Stimulated activated CD4-positive, alpha-beta T cell treated with anti-CD3 and anti-CD28 coated beads, TNF-alpha, amount 100 ng/mL, for 24 hours (primary cell): ENCODE measurements at regions not wholly inside any gene's neighbourhood (a gene's known extent, or its start where the extent isn't known, plus 50 kb on each side); places are given as distances from the start of the nearest gene placed in this dataset.

Experiments used
- DNase-seq, 3 experiments: peaks; one replicate each; pipeline ENCODE4 v3.0.0-alpha.2; 2020; ENCODE audit warnings: low read depth in 3 of 3

DNA sequence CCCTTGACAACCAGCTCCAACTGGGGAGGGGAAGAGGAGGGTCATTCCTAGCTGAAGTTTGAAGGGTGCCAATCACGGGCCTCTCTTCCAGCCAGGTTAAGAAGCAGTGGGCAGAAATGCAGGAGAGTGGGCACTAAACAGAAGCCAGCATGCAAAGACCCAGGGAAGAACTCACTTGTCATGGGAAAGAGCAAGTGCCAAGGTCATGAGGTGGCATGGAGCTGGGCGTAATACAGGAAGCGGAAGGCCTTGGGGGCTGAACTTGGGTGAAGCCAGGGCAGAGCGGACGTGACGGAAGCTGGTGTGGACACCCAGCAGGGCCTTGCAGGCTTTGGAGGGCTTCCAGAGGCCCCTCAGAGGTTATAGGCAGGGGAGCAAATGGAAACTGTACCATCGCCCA lies 302.1 kb downstream of the MAF start:
- DNase-seq: no peak

DNA sequence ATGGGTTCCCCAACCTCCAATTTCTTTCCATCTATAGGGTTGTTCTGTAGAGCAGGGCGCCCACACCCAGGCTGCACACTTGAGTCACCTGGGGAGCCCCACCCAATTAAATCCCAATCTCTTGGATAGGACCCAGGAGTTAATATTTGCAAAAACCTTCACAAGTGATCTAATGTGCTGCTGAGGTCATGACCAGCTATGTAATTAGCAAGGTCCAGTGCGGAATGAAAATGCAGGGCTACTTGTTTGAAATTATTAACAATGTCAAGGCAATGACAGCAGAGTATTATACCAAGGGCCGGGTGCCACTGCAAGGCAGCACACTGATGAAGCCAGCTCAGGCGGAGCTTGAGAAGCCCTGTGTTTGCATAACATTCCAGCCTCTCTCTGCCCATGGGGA lies 302.7 kb downstream of the MAF start:
- no peak for DNase-seq

DNA sequence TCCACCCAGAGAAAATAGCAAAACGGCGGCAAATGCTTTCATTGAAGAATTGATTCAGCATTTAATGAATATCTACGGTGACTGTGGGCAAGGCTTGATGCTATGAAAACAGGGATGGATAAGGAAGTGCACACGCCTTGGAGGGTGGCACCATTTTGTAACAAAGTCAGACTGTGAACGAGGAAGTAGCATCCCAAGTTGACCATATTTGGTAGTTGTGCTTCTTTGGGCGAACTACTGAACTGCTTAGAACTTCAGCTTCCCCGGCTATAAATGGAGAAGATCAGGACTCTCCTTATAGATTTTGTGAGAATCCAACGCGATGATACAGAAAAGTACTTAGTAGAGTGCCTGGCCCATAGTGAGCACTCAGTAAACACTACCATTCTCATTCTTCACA lies 303.2 kb downstream of the MAF start:
- no peak for DNase-seq

- no peak for DNase-seq
Observed at GRCh38 chr16:79296491-79296890, 304.0 kb downstream of the MAF start.

DNA sequence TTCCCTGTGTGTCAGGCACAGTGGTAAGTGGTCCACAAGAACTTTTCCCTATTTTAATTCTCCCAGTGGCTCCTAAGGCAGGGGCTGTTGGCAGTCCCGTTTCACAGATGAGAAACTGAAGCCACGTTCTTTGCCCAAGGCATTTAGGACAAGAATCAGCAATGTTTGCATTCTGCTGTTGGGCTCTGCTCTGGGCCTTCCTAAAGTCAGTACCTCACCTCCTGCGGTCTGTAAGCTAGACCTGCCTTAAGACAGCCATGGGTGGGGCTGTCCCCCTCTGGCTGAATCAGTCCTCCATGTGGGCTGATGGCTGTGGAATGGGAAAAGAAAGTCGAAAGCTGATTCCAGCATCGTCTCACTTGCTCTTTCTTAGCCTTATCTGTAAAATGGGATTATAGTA lies 304.8 kb downstream of the MAF start:
- no peak for DNase-seq

DNA sequence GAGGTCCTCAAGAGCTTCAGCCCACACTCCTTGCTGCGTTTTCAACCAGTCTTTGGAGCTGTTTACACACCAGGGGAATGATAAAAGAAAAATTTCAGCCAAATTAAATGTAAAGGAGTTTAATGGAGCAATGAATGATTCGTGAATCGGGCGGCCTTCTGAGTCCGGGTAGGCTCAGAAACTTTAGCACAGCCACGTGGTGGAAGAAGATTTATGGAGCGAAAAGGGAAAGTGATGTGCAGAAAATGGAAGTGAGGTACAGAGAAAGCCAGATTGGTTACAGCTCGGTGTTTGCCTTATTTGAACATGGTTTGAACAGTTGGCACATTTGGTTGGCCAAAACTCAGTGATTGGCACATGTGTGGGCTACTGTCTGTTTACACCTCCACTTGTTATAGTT lies 305.4 kb downstream of the MAF start:
- DNase-seq: no peak

DNA sequence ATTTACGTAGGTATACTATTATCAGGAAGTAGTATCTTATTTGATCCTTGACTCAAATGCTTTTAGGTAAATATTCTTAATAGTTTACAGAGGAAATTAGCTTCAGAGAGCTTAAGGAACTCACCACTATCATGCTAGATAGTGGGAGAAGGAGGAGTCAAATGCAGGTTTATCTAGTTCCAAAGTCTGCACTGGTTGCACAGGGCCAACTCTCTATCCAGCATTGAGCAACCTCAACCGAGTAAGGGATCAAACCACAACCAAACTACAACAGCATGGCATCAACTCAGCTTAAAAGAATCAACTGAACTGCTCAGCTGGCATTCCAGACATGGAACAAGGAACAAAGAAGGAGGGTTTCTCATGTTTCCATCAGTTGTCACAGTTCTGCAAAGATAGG lies 306.0 kb downstream of the MAF start:
- DNase-seq: no peak

- no peak for DNase-seq
Observed at GRCh38 chr16:79293836-79294460, 306.6 kb downstream of the MAF start.

DNA sequence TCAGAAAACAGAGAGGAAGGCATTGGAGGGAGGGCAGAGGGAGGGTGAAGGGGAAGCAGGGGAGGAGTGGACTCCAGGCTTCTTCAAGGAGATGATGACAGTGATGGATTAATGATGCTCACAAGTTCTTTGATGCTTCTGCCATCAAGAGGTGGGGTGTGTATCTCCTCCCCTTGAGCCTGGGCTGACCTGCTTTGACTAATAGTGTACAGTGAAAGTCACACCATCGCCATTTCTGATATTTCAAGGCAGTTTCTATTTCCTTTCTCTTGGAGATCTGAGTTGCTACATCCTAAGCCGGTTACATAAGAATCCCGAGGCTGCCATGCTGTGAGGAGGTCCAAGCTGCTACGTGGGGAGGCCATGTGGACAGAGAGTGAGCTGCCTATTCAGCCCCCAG lies 312.5 kb downstream of the MAF start:
- no peak for DNase-seq

DNA sequence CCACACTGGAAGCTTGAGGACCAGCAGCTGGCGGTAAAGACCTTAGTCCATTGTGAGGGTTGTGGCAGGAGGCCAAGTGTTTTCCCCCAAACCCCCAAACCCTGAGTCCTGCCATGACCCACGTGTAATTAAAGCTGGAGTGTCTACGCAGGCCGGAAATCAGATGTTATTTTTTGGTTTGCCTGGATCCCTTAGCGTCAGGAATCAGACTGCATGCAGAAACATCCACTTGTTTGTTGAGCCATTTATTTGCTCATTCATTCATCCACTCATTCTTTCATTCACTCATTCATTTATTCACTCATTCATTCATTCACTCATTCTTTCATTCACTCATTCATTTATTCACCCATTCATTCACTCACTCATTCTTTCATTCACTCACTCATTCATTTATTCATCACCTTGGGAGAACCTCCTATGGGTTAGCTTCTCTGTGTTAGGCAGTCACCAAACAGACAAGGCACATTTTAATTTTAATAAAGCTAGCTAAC lies 313.1 kb downstream of the MAF start:
- DNase-seq: no peak

- DNase-seq: no peak
Observed at GRCh38 chr16:79286646-79287423, 313.7 kb downstream of the MAF start.

DNA sequence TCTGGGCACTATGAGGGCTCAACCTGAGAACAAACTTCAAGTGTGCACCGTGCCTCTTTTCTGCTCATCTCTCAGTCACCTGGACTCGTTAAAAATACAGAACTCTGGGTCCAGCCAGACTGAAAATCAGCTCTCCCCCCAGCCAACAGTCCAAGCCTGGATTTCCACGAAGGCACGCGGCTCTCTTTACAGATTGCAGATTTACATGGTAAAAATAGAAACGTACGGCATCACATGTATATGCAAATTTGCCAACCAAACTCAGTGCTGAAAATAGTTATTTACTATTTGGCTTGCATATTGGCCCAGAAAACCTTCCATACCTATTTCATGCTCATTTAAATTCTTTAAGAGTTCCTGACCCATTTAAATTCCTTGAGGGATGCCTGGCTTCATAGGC lies 315.8 kb downstream of the MAF start:
- no peak for DNase-seq

DNA sequence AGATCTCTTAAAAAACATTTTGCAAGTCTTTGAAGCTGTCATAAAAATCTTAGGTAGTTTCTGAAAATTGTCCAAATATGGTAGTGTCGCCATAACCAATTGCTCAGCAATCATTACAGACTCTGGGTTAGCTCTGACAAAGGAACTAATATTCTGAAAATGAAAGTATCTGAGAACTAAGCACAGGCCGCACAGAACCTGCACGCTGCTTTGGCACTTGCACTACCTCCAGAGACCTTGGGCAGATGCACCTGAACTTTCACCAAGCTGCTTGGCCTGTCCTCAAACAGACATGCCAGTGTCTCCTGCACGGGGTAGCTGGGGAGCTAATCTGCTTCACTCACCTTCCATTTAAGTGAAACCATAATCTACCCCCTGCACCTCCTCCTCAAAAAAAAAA lies 317.0 kb downstream of the MAF start:
- no peak for DNase-seq

GRCh38 chr16:79282806-79283205 lies 317.7 kb downstream of the MAF start:
- no peak for DNase-seq

GRCh38 chr16:79278506-79278905 lies 322.0 kb downstream of the MAF start:
- peak in 2 of 3 experiments; percentile 39 to 66 for DNase-seq

DNA sequence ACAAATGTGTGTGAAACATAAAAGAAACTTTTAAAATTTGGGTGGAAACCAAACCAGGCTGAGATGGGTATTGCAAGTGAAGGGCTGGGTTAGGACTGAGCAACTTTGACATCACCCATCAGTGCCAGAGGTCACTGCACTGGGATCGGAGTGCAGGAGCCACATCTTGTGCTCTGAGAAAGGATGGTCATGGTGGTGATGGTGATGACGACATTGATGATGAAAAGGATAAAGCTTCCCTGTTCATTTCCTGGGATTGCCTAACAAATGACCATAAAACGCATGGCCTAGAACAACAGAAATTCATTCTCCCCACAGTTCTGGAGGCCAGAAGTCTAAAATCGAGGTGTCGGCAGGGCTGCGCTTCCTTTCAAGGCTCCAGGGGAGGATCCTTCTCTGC lies 324.0 kb downstream of the MAF start:
- DNase-seq: no peak

- DNase-seq: no peak
Observed at GRCh38 chr16:79274264-79274663, 326.3 kb downstream of the MAF start.

GRCh38 chr16:79272141-79272577 lies 328.4 kb downstream of the MAF start:
- peak in 2 of 3 experiments; percentile 38 to 68 for DNase-seq

DNA sequence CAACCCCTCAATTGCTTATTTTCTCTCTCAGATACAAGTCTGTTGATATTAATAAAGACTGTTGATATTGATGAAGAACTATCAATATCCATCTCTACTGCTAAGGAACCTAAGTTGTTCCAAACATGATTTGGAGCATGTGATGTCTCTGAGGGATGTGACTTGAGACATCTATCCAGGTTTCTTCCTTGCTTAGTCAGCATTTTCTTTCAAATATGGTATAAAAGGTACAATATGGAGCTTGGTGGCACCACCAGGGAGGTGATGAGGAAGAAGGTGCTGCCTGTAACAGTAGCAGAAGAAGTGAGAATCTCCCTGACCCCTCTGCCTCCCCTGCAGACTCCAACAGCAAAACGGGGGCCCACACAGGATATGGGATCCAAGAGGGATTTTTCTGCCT lies 329.0 kb downstream of the MAF start:
- no peak for DNase-seq

DNA sequence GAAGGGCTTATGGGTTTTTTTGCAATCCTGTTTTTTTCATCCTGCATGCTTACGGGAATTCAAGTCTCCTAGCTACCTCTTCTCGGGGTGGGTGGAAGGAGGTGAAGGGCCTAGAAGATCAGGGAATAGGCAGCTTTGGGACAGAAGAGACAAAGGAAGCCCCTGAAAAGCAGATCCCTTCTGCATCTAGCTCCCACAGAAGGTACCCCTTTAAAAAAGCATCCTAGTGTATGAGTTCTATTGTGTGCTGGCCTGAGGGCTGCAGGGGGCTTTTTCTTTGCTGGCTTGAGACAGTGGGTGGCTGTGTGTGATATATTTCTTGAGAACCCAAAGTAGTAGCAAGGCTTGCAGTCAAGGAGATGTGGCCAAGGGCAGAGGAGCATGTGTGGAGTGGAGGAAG lies 330.5 kb downstream of the MAF start:
- no peak for DNase-seq

- peak in 2 of 3 experiments; percentile 53 to 75 for DNase-seq
Observed at GRCh38 chr16:79269211-79269863, 331.2 kb downstream of the MAF start.

GRCh38 chr16:79267781-79268180 lies 332.8 kb downstream of the MAF start:
- DNase-seq: peak in 1 of 3 experiments; percentile 71

DNA sequence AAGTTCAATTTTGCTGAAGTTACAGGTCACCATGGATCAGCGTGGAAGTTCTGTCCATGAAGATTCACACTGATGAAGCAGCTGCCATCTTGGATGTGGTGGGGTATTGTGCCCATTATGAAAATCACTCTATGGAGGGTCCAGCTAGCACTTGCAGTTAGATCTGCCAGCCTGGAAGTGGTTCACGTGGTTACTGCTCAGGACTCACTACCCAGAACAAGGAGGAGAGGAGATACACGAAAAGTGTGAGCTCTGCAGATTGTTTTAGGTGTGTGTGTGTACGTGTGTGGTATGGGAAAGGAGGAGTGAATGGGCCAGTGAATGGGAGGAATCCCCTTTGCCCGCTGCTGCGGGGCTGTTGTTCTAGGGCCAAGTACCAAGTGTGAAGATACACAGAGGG lies 333.4 kb downstream of the MAF start:
- no peak for DNase-seq
